HG02678 (cell line): ENCODE measurements at regions not wholly inside any gene's neighbourhood (a gene's known extent, or its start where the extent isn't known, plus 50 kb on each side); places are given as distances from the start of the nearest gene placed in this dataset.
"Not testable (repeated sequence)": the region's sequence is repeated elsewhere in the genome, so short reads cannot be mapped to it uniquely, and the experiment has no call there.

ENCODE experiments used
- ATAC-seq: cut with Tn5 transposase; IDR thresholded peaks from one replicate; pipeline ENCODE4 v1.9.1; 2021; ENCODE audit warnings: mild to moderate bottlenecking, moderate library complexity; ENCODE audit not compliant: unreplicated experiment

DNA sequence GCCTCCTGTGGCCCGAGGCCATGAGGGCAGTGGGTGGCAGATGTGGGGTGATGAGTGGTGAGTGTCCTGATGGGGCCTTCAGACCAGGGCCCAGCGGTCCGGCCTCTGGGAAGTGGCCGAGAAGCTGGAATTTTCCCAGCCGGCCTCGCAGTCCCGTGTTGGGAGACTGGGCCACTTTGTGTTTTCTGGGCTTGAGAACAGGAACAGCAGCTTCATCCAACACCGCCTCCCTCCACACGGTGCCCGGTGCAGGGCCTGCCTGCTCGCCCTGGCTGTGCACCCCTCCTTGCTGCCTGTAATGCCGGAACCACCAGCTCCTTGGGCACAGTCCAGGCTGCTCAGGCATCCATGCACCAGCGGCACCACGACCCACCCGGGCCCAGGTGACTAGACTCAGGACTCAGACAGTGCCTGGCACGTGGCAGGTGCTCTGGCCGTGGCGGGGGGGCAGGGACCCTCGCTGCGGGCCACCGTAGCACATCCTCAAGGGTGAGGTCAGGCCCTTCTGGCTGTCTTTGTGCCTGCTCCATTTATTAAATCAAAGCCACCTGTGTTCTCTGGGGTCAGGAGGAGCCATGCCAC lies 194.7 kb downstream of the BANP start:
- ATAC-seq: not testable (repeated sequence)

DNA sequence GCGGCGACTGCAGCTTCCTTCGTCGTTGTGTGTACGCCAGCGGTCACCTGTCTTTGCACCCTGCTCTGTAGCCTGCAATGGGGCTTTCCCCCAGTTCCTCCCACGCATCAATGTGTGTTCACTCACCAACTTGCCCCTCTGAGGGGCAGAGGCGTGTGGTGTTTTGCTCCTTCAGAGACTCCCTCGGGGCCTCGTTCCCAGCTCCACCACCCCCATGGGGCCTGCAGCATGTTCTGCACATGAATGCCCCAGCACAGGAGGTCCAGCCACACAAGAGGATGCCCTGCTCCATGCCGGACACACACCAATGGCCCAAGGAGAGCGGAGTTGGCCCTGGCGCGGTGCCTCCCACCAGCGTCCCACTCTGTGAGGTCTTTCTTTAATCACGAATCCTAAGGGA lies 196.8 kb downstream of the BANP start:
- not testable (repeated sequence) for ATAC-seq

DNA sequence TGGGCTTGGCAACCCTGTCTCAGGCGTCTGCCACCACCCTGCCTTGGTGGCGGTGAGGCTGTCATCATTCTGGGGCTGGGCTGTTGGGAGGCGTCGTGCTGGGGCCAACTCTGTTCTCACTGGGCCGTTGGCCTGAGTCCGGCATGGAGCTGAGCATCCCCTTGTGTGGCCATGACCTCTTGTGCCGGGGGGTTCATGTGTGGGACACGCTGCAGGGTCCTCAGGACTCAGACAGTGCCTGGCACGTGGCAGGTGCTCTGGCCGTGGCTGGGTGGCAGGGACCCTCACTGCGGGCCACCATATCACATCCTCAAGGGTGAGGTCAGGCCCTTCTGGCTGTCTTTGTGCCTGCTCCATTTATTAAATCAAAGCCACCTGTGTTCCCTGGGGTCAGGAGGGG lies 197.4 kb downstream of the BANP start:
- ATAC-seq: not testable (repeated sequence)

GRCh38 chr16:88149158-88149603 lies 197.9 kb downstream of the BANP start:
- not testable (repeated sequence) for ATAC-seq

DNA sequence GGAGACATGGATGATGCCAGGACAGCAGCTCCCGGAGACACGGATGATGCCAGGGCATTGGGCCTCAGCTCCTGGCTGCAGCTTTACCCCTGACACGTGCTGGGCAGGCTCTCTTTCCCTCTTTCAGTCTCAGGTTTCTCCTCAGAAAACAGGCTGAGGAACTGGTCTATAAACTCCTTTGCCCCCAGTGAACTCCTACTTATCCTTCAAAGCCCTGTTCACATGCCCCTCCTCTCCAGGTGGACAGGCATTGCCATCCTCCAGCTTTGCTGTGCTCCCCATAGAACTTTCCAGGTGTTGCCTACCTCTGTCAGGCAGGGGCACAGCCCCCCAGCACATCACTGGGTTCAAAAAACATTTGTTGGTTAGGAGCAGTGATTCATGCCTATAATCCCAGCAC lies 198.4 kb downstream of the BANP start:
- not testable (repeated sequence) for ATAC-seq

- not testable (repeated sequence) for ATAC-seq
Measured at GRCh38 chr16:88150456-88151128, 199.4 kb downstream of the BANP start.

GRCh38 chr16:88151129-88151499 lies 199.9 kb downstream of the BANP start:
- not testable (repeated sequence) for ATAC-seq

- ATAC-seq: not testable (repeated sequence)
Measured at GRCh38 chr16:88151859-88152843, 200.9 kb downstream of the BANP start.

DNA sequence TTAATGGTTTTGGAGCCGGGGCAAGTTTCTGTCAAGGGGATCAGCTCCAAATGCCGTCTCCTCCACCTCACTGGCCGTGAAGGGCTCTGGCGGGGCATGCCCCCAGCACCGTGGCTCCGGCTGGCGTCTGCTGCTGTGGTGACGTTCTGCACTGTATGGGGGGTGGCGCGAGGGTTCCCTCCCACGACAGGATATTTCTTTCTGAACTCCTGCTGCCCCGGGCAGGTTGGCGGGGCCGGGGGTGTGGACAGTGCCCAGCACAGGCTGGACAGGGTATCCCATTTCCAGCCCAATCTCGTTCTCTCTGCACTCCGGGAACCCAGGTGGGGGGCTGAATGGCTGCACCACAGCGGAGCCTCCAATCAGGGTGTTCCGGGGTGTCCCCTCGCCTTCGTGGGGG lies 201.6 kb downstream of the BANP start:
- not testable (repeated sequence) for ATAC-seq

DNA sequence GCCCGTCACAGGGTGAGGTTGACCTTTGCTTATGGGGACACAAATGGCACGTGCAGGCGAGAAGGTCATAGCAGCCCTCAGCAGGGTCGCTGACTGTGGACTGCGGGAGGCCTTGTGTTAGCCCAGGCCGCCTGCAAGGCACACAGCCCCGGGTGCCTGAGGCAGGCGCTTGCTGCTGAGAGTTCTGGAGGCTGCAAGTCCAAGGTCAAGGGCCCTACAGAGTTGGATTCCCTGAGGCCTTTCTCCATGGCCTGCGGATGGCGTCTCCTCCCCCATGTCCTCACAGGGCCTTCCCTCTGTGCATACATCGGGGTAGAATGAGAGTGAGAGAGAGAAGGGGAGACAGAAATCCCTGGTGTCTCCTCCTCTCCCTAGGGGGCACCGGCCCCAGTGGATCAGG lies 202.3 kb downstream of the BANP start:
- not testable (repeated sequence) for ATAC-seq

GRCh38 chr16:88154886-88155285 lies 203.7 kb downstream of the BANP start:
- ATAC-seq: not testable (repeated sequence)

- ATAC-seq: not testable (repeated sequence)
Measured at GRCh38 chr16:88155681-88156080, 204.4 kb downstream of the BANP start.

DNA sequence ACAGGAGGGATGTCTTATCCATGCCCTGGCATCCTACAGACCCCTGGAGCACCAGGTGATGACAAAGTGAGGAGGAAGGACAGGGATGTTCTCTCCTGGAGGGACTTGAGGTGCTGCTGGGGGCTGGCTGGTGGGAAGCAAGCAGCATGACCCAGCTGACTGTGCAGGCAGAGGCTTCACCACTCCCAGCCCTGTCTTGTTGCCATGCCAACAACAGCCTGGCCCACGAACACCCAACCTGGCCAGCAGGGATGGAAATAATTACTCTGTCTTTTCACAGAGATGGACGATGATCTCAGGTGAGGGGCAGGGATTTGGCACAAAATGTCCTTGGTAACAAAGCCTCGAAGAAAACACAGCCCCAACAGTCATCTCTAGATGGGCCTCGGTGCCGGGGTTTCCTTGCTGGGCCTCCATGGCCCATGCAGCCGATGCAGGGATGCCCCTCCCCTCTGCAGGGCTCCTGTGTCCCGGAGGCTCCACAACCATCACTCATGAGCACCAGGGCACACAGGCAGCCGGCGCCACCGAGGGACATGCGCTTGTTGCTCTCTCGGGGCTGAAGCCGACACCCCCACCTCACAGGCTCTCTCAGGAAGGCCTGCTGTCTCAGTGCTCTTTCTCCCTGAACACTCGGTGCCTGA lies 205.5 kb downstream of the BANP start:
- not testable (repeated sequence) for ATAC-seq

DNA sequence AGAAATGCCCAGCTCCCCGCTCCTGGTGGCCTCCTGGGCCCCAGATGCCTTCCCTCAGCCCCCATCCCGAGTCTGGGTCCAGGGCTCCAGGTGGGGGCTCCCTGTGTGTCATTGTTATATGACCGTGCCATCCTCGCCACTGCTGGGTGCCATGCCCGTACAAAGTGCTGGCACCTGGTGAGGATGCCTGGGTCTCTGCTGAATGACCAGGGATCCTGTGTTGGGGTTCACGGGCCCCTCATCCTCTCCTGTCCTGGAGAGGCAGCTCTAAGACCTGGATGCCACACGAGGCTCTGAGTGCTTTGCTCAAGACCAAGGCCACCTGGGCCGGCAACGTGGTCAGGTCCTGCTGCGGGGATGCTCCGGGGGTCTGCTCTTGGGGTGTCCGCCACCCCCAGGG lies 206.5 kb downstream of the BANP start:
- ATAC-seq: not testable (repeated sequence)

DNA sequence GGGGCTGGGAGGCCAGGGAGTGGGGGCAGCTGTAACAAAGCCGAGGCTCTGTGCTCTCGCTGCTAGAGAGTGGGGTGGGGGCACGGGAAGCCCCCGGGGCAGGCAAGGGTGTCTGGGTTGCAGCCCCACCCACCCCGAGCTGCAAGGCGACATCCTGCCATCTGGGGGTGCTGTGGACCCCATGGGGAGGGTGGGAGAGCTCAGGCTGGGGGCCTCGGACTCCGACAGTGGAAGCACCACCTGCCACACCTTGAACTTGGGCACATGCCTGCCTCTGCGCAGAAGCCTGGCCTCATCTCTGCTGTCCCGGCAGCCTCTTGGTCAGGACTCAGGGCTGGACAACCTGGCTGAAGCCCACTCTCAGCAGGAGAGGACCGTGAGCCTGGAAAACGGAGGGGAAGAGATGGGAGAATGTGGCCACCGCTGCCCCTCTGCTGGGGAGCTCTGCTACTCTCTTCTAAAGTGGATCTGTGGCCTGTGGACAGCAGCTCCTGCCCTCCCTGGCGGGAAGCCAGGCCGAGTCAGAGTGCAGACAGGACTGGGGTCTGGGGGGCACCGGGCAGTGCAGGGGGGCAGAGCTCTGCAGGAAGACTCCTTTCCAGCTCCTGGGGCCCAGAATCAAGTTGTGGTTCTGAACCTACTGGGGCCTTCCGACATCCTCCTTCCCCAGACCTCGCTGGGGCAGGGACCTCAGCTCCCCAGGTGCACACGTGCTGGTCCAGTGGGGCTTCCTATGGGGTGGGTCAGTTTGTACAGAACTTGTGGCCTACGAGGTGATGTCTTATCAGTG lies 207.2 kb downstream of the BANP start:
- ATAC-seq: not testable (repeated sequence)

DNA sequence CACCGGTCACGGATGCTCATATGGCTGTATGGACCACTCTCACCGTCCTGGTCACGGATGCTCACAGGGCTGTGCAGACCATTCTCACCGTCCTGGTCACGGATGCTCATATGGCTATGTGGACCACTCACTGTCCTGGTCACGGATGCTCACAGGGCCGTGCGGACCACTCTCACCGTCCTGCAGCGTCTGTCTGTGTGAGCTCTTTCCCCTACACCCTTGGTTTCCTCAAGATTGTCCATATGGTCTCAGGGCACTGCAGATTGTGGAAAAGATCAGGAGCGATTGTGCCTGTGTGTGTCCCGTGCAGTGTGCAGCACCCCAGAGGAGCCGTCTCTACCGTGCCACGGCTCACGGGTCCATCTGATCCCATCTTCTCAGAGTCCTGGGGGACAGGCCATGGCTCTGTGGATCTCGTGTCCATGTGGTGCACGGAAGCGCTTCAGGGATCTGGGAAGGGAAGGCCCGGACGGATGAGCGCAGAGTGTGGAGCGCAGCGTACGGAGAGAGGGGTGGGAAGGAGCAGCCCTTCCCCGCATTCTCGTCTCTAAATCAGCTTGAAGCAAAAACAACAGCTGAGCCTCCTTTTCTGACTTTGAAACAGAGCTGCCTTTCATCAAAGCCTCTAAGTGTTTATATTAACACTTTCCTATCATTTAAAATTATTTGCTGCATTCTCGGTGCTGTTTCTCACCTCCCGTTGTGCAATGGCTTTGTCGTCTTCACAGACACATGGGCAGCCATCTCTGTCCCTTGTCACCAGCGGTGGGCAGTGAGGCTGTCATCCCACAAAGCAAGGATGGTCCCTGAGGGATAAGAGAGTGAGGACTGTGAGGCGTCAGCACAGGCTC lies 208.0 kb downstream of the BANP start:
- not testable (repeated sequence) for ATAC-seq

GRCh38 chr16:88159897-88160335 lies 208.7 kb downstream of the BANP start:
- ATAC-seq: not testable (repeated sequence)

GRCh38 chr16:88161191-88161590 lies 210.0 kb downstream of the BANP start:
- ATAC-seq: not testable (repeated sequence)
